Nucleus accumbens (tissue), 56 donors: ENCODE measurements at regions not wholly inside any gene's neighbourhood (a gene's known extent, or its start where the extent isn't known, plus 50 kb on each side); places are given as distances from the start of the nearest gene placed in this dataset.
A peak's percentile ranks its signal among the peaks of the same experiment; 100 is the strongest.

Experiments
- DNase-seq, 56 donors: peaks; one replicate each; lab custom pipeline; 2025; lab: John Stamatoyannopoulos, UW

DNA sequence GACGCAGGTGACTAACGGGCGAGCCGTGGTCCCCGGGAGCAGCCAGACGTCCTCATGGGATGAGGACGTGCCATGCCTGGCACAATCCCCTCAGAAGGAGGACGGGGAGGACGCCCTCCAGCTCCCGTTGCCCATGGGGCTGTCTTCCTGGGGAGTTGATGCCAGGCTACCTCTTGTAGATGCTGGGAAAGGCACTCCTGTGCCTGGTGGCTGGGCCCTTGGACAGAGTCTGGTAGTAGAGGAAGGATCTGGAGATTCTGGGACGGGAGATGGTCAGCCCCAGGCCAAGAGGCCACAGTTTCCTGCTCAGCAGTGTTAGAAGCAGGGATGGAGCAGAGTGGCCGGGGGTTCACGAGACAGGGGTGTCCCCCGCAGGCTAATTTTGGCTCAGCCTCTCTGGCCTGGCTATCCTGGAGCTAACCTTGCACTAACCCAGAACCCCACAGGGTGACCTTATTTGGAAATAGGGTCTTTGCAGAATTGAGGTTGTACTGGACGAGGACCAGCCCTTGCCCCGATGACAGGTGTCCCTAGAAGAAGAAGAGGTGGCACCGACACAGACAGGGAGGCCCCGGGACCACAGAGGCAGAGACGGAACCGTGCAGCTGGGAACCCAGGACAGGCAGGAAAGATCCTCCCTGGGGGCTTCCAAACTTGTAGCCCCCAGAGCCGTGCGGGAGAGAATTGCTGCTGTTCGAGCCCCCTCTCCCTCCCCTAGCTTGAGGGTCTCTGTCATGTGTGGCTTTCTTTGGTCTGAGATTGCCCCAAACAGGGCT lies 50.1 kb upstream of the ADRA2C start:
- DNase-seq: no peak

DNA sequence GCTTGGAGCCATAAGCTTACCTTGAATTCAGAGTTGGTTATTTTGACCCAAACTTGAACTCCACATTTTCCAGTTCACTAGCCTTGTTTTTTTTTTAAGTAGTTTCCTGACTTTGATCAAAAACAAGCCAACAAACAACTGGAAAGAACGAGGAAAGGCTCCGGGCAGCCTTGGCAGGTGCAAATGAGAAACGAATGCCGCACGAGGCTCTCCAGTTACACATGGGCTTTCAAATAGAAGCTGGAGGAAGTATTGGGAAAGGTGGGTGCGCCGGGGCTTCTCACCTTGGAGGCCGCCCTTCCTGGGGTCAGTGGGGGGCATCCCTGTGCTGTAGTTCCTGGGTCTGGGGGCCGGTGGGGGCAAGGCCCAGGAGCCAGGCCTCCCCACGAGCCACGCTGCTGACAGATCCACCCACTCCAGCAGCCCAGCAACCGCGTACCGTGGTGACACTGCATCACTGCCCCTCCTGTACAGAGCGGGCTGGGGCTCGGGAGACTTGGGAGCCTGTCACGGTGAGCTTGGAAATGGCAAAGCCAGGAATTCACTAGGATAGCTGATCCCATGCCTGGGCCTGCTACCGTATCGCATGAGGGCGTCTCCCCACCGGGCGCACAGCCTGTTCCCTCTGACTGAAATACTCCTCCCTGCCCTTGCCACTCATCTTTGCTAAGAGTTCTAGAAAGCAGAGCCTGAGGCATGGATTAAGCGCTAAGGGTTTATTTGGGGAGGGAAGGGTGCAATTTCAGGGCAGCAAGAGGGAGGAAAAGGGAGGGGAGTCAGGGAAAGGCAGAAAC lies 50.9 kb upstream of the ADRA2C start:
- DNase-seq: no peak

DNA sequence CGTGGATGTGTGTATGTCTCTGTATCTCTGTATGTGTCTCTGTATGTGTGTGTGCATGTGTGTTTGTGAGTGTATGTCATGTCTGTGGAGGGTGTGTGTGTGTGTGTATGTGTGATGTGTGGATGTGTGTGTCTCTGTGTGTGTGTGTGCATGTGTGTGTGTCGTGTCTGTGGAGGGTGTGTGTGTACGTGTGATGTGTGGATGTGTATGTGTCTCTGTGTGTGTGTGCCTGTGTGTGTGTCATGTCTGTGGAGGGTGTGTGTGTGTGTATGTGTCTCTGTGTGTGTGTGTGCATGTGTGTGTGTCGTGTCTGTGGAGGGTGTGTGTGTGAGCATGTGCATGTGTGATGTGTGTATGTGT lies 51.6 kb upstream of the ADRA2C start:
- DNase-seq: no peak

GRCh38 chr4:3713817-3714641 lies 52.2 kb upstream of the ADRA2C start:
- no peak for DNase-seq

- DNase-seq: no peak
Observed at GRCh38 chr4:3713346-3713745, 52.8 kb upstream of the ADRA2C start.

- no peak for DNase-seq
Observed at GRCh38 chr4:3712936-3713335, 53.2 kb upstream of the ADRA2C start.

- no peak for DNase-seq
Observed at GRCh38 chr4:3712112-3712805, 53.9 kb upstream of the ADRA2C start.

DNA sequence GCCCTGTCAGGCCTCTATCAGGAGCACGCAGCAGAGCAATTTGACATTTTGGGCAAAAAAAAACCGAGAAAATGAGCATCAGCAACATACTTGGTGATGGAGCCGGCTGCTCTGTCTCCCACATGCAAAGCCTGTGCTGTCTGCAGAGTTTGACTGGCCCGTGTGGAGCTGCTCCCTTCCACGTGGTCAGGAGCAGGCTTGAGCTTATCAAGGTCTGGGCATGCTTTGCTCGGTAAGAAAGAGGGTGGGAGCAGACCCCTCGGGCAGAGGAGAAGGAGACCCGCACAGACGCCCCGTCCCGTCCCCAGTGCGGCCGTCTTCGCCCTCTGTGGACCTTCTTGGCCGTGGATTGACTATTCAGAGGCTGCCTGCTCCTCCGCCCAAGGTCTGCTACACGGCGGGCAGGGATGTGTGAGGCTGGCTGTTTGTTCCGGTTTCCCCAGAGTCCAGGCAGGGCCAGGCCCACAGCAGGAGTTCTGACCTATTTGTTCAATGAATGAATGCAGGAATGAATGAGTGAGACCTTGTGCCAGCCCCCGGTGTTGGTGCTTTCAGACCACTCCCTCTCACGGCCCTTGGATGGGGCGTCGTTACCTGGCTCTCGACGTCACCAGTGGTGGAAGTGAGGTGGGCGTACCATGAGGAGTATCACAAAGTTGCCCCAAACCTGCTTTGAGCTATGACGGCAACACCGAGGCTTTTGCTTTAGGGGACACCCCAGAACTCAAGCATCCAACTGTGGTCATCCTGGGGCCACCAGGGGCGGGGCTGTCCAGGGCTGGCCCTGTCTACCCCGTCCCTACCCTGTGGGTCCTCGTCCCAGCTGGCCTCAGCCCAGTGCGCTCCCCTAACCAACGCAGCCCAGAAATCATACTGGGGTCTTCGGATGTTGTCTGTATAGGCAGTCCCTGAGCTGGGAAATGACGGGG lies 54.7 kb upstream of the ADRA2C start:
- DNase-seq: no peak

- DNase-seq: peak in 5 of 56 donors; percentile 13 to 42 (median 15)
Observed at GRCh38 chr4:3710451-3711182, 55.6 kb upstream of the ADRA2C start.

- DNase-seq: no peak
Observed at GRCh38 chr4:3709846-3710441, 56.2 kb upstream of the ADRA2C start.

- no peak for DNase-seq
Observed at GRCh38 chr4:3709061-3709845, 56.9 kb upstream of the ADRA2C start.

DNA sequence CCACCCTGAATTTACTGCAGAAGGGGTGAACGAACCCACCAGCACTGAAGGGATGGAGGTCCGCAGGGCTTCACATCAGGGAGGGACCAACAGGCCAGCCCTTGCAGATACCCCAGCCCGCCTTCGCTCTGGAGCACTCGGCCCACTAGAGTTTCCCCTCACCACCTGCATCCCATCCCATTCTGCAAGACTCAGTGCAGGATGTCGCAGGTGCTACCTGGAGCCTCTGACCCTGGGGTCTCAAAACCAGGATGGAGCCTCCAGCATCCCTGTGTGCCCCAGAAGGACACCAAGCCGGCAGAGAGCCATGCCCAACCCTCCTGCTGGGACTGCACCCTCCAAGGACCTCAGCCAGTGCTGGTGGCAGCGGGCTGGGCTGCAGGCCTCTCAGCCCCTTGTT lies 57.6 kb upstream of the ADRA2C start:
- DNase-seq: no peak

- peak in 9 of 56 donors; percentile 16 to 56 (median 35) for DNase-seq
Observed at GRCh38 chr4:3708103-3708510, 58.1 kb upstream of the ADRA2C start.

DNA sequence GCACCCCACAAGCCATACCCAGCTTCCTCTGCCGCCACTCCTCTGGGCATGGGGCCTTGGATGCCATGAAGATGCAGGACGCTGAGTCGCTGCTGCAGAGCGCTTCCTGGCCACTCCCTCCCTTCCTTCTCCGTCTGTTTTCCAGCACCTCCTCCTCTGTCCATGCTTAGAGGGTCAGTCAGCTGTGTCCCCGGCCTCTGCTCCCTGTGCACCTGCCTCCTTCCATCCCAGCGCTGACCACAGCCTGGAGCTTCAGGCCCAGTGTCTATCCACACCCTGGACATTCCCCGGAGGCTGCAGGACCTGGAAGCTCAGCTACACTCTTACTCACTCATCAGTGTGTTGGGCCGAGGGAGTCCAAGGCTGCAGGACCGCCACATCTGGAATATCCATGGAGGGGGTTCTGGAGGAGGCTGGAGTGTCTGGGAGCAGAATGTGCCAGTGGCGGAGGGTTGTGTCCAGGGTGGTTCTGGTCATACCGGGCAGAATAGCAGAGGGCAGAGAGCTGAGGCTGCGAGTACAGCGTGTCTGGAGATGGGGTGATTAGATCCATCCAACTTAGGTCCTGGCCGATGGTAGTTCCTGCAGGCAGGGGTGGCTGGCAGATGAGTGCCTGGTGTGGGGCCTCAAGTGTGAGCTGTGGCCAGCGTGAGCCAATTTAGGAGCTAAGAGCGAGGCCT lies 58.6 kb upstream of the ADRA2C start:
- DNase-seq: no peak

DNA sequence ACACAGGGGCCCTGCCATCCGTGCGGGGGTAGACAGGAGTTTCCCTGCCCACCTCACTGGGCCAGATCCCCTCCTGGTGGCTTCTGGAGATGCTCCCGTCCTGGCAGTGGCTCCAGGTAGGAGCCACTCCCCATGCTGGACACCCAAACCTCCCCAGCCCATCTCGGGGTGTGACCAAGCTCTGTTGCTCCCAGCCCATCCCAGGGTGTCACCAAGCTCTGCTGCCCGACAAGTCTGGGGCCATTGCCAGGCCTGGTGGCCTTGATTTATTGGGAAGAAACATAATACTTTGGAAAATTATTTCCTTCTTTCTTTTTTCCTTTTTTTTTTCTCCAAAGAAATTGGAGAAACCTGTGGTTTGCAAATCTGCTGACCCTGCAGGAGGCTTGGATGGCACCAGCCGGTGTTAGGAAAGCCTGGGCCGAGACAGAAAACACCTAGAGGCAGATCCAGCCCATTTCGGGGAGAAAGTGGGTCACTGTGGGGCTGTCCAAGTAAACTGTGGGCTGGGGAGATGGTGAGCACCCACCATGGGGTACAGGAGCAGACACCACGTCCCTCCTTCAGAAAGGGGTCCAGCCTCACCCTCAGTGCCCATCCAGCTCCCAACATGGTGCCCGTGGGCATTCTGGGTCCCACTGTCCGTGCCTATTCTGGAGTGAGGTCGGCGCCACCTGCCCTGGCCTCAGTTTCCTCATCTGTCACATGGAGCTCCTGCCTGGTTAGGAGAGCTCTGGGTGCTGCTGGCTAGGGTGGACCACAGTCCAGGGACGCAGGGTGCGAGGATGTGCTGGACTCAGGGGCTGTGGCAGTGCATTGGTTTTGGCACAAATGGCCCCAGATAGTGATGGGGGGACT lies 59.4 kb upstream of the ADRA2C start:
- DNase-seq: no peak

DNA sequence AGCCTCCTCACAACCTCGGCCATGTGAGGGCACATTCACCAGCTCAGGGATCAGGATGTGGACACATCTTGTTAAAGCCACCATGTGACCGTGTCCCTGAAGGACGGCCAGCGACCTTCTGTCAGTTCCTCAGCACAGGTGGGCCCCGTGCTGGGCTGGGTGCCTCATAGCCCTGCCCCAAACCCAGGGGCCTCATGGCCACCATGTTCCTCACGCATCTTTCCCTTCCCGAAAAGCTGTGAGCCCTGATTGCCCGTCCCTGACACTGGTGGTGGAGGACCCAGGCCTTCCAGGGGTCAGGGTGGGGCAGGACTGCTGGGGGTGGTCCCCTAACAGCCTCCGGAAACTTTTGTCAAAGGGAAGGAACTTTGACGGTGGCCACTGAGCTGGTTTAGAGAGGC lies 60.1 kb upstream of the ADRA2C start:
- DNase-seq: no peak
